ENCODE measurements at regions not wholly inside any gene's neighbourhood (a gene's known extent, or its start where the extent isn't known, plus 50 kb on each side); places are given as distances from the start of the nearest gene placed in this dataset.
"Not testable (repeated sequence)": the region's sequence is repeated elsewhere in the genome, so short reads cannot be mapped to it uniquely, and the experiment has no call there.

DNA sequence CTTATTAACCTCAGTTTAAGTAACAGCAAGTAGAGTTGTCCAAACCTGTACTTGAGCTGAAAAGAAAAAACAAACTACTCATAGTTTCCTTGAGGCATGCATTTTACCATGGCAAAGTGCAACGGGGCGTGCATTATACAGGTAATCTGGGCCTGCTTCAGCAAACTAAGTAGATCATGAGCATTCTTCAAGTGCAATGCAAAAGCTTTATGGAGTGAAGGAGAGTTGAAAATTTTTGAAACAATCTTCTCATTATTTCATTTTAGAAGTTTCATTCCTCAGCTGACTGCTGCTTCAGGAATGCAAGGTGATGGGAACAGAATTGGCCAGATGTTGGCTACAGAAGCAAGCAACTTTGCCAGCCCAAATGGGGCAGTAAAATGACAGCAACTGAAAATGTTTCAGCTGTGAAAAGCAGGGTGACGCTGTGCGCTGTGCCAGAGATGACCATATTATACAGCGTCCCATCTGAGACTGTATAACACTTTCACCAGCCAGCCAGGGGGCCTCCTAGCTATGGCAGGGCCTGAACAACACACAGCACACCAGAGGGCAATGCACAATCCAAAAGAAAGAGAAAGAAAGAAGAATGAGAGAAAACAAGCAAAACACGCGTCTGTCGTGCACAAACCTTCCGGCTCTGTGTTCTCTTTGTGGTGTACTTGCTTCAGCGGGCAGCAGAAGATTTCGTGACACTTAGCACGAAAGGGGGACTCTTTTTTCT is 145.5 kb upstream of the FGF13 start:
- no peak overlapping the region for H3K27ac ChIP-seq
- no peak for DNase-seq
- H3K27me3 ChIP-seq, result no peaks in the 10 kb centered on the region
- H3K9me3 ChIP-seq, result no peaks in the 10 kb centered on the region
- no peak for TF ChIP-seq CTCF (IDR thresholded peaks at IDR 0.05)
- no peaks in the 10 kb centered on the region for H3K4me1 ChIP-seq
- no peaks in the 10 kb centered on the region for H3K36me3 ChIP-seq
- H3K4me3 ChIP-seq, result no peak overlapping the region

GRCh38 chrX:138853936-138854335 is 142.4 kb upstream of the FGF13 start:
- H3K27me3 ChIP-seq, result no peaks in the 10 kb centered on the region
- no peaks in the 10 kb centered on the region for H3K4me1 ChIP-seq
- H3K27ac ChIP-seq, result no peak overlapping the region
- no peak overlapping the region for H3K4me3 ChIP-seq
- no peaks in the 10 kb centered on the region for H3K9me3 ChIP-seq
- TF ChIP-seq POLR2A (IDR thresholded peaks at IDR 0.05) (no peak), CTCF (IDR thresholded peaks at IDR 0.05) (no peak)
- no peaks in the 10 kb centered on the region for H3K36me3 ChIP-seq
- DNase-seq, result no peak

- DNase-seq, result no peak
Observed at GRCh38 chrX:138849521-138849920, 138.0 kb upstream of the FGF13 start.

DNA sequence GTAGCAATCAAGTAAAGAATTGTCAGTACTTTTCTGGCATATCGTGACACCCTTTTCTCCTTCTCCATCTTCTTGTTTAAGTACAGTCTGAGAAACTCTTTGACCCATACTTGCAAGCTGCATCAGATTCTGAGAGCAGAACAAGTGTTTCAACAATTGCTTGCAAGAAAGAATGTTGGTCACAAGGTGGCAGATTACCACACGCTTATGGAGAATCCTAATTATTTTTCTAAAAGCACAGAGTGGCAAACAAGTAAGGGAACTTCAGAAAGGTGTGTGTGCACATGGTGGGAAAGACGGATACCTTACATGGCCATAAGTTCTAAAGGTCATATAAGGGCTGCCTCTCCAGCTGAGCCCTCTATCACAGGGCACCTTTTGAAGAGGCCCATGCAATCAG is 136.4 kb upstream of the FGF13 start:
- H3K36me3 ChIP-seq, result no peaks in the 10 kb centered on the region
- DNase-seq, result no peak
- no peaks in the 10 kb centered on the region for H3K9me3 ChIP-seq
- no peak overlapping the region for H3K27ac ChIP-seq
- no peaks in the 10 kb centered on the region for H3K4me1 ChIP-seq
- TF ChIP-seq POLR2A (IDR thresholded peaks at IDR 0.05) (no peak), CTCF (IDR thresholded peaks at IDR 0.05) (no peak)
- H3K4me3 ChIP-seq, result no peak overlapping the region
- no peaks in the 10 kb centered on the region for H3K27me3 ChIP-seq

More at GRCh38 chrX:138849521-138849920, 138.0 kb upstream of the FGF13 start:
- H3K9me3 ChIP-seq, result no peaks in the 10 kb centered on the region
- no peaks in the 10 kb centered on the region for H3K4me1 ChIP-seq
- no peak overlapping the region for H3K4me3 ChIP-seq
- H3K27ac ChIP-seq, result no peak overlapping the region
- no peaks in the 10 kb centered on the region for H3K36me3 ChIP-seq
- H3K27me3 ChIP-seq, result no peaks in the 10 kb centered on the region
- no peak for TF ChIP-seq CTCF (IDR thresholded peaks at IDR 0.05)
- no peak for TF ChIP-seq POLR2A (IDR thresholded peaks at IDR 0.05)

DNA sequence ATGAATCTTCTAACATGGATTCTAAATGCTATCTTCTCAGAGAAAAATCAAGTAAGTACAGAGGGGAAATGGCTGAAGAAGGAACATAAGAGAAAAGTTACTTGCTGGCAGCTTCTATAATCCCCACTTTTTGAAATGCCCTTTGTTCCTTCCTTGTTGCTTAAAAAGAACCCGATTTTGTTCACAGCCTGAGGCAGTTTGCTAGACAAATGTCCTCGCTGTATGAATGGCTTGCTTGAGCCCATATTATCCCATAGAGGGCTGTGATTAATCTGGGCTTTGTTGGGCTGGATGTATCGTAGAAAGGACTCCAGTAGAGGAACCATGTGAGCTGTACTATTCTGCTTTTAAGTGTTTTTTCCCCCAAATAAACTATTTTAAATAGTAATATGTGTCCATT is 134.3 kb upstream of the FGF13 start:
- DNase-seq, result no peak
- no peaks in the 10 kb centered on the region for H3K9me3 ChIP-seq
- TF ChIP-seq POLR2A (IDR thresholded peaks at IDR 0.05) (no peak), CTCF (IDR thresholded peaks at IDR 0.05) (no peak)
- no peaks in the 10 kb centered on the region for H3K36me3 ChIP-seq
- no peak overlapping the region for H3K4me3 ChIP-seq
- no peak overlapping the region for H3K27ac ChIP-seq
- H3K4me1 ChIP-seq, result no peaks in the 10 kb centered on the region
- H3K27me3 ChIP-seq, result no peaks in the 10 kb centered on the region

DNA sequence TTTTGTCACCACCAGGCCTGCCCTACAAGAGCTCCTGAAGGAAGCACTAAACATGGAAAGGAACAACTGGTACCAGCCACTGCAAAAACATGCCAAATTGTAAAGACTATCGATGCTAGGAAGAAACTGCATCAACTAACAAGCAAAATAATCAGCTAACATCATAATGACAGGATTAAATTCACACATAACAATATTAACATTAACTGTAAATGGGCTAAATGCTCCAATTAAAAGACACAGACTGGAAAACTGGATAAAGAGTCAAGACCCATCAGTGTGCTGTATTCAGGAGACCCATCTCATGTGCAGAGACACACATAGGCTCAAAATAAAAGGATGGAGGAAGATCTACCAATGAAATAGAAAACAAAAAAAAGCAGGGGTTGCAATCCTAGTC is 95.9 kb upstream of the FGF13 start:
- not testable (repeated sequence) for H3K4me1 ChIP-seq, H3K27ac ChIP-seq, H3K9me3 ChIP-seq, H3K36me3 ChIP-seq, H3K4me3 ChIP-seq, DNase-seq, H3K27me3 ChIP-seq

Data from Peyer's patch (tissue), 4 donors.